Mesothelial cell of epicardium (in vitro differentiated cells): ENCODE measurements at regions not wholly inside any gene's neighbourhood (a gene's known extent, or its start where the extent isn't known, plus 50 kb on each side); places are given as distances from the start of the nearest gene placed in this dataset.

Experiments used
- DNase-seq, 2 experiments: peaks; one replicate each; pipeline ENCODE4 v3.0.0; 2021; ENCODE audit warnings: low spot score in 2 of 2; ENCODE audit not compliant: unreplicated experiment in 2 of 2
- H3K27ac Mint-ChIP-seq: 2 replicates; pipeline ENCODE4 v1.8.0; 2021; ENCODE audit warnings: mixed read lengths
- H3K27me3 Mint-ChIP-seq: 2 replicates; pipeline ENCODE4 v1.8.0; 2021; ENCODE audit warnings: low read depth, mixed read lengths
- H3K36me3 Mint-ChIP-seq: 2 replicates; pipeline ENCODE4 v1.8.0; 2021; ENCODE audit warnings: mixed read lengths
- H3K4me1 Mint-ChIP-seq: 2 replicates; pipeline ENCODE4 v1.8.0; 2021; ENCODE audit warnings: mixed read lengths
- H3K4me3 Mint-ChIP-seq: 2 replicates; pipeline ENCODE4 v1.8.0; 2021; ENCODE audit warnings: mild to moderate bottlenecking, moderate library complexity, mixed read lengths
- H3K9me3 Mint-ChIP-seq: 2 replicates; pipeline ENCODE4 v1.8.0; 2021; ENCODE audit warnings: mixed read lengths
- TF ChIP-seq, protein P1 (sequence below): fragments of 200-600 bp; sonication (generic); IDR thresholded peaks from one replicate; pipeline ENCODE4 v1.5.0; 2021; ENCODE audit warnings: antibody characterized with exemption; ENCODE audit not compliant: unreplicated experiment

DNA sequence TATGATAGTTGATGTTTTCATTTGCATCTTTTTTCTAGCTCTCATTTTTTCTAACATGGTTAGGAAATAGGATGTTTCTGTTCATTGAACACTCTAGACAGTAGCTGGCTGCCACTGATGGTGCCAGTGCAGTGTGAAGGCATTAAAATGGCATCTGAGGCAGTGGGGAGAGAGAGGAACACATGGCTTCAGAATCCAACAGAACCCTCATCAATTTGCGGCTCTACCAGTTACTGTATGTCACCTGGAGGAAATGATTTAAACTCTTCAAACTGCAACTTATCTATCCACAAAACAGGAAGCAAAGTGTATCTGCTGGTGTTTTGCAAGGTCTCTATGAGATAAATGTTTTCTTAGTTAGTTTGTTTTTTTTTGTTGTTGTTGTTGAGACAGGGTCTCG lies 305.2 kb upstream of the PRKCQ start:
- TF ChIP-seq, protein P1, sequence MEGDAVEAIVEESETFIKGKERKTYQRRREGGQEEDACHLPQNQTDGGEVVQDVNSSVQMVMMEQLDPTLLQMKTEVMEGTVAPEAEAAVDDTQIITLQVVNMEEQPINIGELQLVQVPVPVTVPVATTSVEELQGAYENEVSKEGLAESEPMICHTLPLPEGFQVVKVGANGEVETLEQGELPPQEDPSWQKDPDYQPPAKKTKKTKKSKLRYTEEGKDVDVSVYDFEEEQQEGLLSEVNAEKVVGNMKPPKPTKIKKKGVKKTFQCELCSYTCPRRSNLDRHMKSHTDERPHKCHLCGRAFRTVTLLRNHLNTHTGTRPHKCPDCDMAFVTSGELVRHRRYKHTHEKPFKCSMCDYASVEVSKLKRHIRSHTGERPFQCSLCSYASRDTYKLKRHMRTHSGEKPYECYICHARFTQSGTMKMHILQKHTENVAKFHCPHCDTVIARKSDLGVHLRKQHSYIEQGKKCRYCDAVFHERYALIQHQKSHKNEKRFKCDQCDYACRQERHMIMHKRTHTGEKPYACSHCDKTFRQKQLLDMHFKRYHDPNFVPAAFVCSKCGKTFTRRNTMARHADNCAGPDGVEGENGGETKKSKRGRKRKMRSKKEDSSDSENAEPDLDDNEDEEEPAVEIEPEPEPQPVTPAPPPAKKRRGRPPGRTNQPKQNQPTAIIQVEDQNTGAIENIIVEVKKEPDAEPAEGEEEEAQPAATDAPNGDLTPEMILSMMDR, result no peak
- Mint-ChIP-seq H3K27me3 (peaks cover 25% of the 10 kb centered on the region), H3K36me3 (no peaks in the 10 kb centered on the region), H3K9me3 (no peaks in the 10 kb centered on the region), H3K27ac (no peak overlapping the region), H3K4me1 (no peaks in the 10 kb centered on the region), H3K4me3 (no peak overlapping the region)
- DNase-seq, result no peak

DNA sequence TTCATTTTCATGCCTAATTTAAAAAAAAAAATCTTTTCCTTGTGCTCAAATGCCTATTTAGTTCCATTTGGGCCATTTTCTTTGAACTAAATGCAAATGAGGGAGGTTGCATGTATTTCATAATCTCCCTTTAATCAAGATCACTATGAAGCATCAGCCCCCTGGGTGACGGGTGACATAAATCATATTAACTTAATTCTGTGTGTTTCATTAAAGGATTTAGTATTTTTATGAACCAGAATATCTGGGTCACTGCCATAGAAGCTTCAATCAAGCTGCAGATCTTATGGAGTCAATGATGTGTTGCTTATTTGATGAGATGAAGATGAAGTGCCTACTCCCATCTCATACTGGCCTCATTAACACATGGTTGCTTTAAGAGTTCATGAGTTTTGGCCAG lies 301.9 kb upstream of the PRKCQ start:
- Mint-ChIP-seq H3K27ac (no peak overlapping the region), H3K27me3 (peaks cover 47% of the 10 kb centered on the region), H3K4me1 (peaks cover 13% of the 10 kb centered on the region), H3K9me3 (no peaks in the 10 kb centered on the region), H3K36me3 (no peaks in the 10 kb centered on the region), H3K4me3 (no peak overlapping the region)
- TF ChIP-seq, protein P1, result no peak
- no peak for DNase-seq

DNA sequence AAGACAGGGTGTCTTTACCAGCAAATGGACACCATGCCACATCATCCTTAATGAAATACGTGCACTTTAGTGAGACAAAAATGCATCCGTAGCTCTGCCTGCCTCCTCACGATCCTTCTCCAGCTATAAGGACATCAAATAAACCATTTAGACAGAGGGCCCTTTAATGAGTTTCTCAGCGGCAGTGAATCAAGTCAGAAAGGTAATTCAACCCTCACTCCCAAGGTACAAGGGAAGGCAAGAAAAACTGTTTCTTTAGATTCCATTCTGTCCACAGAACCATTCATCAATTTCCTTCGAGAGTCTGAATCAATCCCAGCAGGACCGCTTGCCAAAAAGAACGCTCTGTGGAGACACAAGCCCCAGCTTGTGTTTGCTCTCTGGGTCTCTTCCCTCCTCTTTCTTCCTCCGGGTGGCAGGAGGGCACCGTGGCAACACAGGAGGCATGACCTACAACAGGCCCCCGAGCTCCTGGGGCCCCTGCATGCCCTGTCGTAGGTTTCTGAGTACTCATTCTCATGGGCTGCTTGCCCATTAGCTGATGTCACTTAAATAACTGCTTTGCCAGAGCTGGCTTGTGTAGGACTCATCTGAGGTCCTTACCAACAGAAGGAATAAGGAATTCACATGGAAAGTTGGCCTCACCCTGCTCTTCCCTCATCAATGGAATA lies 297.8 kb upstream of the PRKCQ start:
- Mint-ChIP-seq H3K9me3 (no peaks in the 10 kb centered on the region), H3K4me3 (no peak overlapping the region), H3K27me3 (peaks cover 39% of the 10 kb centered on the region), H3K4me1 (peaks cover 33% of the 10 kb centered on the region), H3K36me3 (no peaks in the 10 kb centered on the region), H3K27ac (no peak overlapping the region)
- TF ChIP-seq, protein P1, result no peak
- no peak for DNase-seq

DNA sequence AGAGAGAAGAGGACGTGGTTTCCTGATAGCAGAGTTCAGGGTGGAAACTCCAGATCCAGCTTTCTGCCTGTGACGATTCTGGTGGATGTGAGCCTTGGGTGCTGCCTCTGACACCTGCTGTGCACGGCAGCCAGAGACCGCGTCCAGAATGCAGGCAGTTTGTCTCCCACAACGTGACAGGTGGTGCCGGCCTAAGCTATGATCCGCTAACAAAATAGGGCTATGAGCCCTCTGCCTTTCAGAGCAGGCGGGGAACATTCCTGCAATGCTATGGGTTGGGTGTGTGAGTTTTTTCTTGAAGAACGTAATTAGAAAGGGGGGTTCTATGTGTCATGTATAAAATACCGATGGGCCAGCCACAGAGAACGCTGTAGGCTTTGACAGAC lies 297.3 kb upstream of the PRKCQ start:
- Mint-ChIP-seq H3K36me3 (no peaks in the 10 kb centered on the region), H3K27me3 (peaks cover 36% of the 10 kb centered on the region), H3K27ac (no peak overlapping the region), H3K4me3 (no peak overlapping the region), H3K9me3 (no peaks in the 10 kb centered on the region), H3K4me1 (peaks cover 33% of the 10 kb centered on the region)
- no peak for DNase-seq
- TF ChIP-seq, protein P1, result no peak

DNA sequence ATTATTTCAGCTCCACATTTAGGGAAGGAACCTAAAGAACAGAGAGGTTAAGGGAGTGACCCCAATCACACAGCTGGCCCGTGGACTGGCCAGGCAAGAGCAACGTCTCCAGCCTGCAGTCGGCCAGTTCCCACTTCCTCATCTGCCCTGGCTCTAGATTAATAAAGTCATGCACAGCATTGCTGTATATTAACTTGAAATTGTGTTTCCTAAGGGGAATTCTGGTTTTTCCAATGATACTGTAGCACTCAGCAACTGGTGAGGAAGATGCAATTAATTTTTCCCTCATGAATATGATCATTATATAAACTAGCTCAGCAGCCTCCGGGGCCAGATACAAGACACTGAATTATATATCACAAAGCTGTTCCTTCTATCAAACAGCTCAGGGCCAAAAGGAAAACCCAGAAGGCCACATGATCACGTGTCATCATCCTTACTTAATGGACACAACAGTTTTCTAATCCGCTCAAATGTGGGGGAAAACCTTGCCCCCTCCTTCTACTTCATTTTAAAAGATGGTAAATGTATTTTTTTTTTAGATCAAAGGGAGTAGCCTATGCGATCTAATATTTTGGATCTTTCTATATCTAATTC lies 295.3 kb upstream of the PRKCQ start:
- peaks cover 33% of the 10 kb centered on the region for H3K4me1 Mint-ChIP-seq

More for the DNA sequence above, 295.3 kb upstream of the PRKCQ start:
- TF ChIP-seq, protein P1, result no peak
- Mint-ChIP-seq H3K9me3 (no peaks in the 10 kb centered on the region), H3K27me3 (peaks cover 26% of the 10 kb centered on the region), H3K36me3 (no peaks in the 10 kb centered on the region), H3K4me3 (no peak overlapping the region), H3K27ac (no peak overlapping the region)
- DNase-seq, result no peak
